GM12892 (cell line): ENCODE measurements at regions not wholly inside any gene's neighbourhood (a gene's known extent, or its start where the extent isn't known, plus 50 kb on each side); places are given as distances from the start of the nearest gene placed in this dataset.

ENCODE experiments used
- DNase-seq: peaks from one replicate; pipeline ENCODE4 v3.0.0; 2011; ENCODE audit not compliant: insufficient read length
- FAIRE-seq: peaks from 2 replicates; lab custom pipeline; 2011; peaks lifted over from hg19 to GRCh38; lab: Jason Lieb, UNC
- POLR2A ChIP-seq: IDR thresholded peaks from 2 replicates; pipeline ENCODE4 v1.6.1; 2011; ENCODE audit warnings: low read depth, low read length, control low read depth
- POLR2AphosphoS5 ChIP-seq: IDR thresholded peaks from 2 replicates; pipeline ENCODE4 v1.6.1; 2011; ENCODE audit warnings: low read depth, low read length, control low read depth
- TAF1 ChIP-seq: IDR thresholded peaks from 2 replicates; pipeline ENCODE4 v1.6.1; 2011; ENCODE audit warnings: low read depth, mild to moderate bottlenecking, control low read depth, low read length, borderline replicate concordance

DNA sequence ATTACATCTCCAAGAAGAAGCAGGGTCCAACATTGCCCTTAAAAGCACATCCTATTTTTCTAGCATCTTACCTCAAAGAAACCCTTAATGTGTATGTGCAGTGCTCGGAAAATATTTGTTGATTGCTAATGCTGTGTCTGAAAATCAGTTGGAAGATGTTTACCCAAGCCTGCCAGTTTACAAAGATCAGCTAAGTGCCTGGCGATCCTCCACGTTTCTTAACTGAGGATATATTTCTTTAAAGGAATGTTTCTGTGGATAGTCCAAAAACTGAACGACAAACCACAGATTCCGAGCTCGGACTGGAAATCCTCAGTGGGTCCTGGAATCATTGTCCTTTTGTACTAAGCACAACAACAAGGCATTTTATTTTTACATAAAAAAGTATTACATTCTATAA, 595.7 kb upstream of the ARID1B start:
- TF ChIP-seq TAF1 (no peak), POLR2A (no peak), POLR2AphosphoS5 (no peak)
- DNase-seq = no peak
- no peak for FAIRE-seq

DNA sequence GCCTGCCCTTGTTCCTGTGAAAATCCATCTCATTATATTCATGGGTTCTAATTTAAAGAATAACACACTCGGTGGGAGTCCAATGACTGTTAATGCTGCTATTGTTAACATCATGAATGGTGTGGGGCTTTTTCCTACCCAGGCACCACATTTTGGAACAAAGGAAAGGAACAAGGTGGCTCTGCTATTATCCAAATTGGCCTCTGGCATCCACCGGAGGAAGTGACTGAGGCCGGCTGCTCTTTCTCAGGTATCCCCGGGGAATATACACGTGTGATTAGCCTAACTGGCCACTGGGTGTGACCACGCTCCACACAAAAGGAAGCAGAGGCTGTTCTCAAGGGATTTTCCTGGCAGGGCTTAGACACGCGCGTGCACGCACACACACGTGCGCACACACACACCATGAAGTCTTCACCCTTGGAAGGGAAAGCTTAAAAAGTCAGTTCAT, 601.2 kb upstream of the ARID1B start:
- DNase-seq (no peak), FAIRE-seq (no peak)
- no peak for TF ChIP-seq POLR2AphosphoS5
- TF ChIP-seq POLR2A = no peak
- TF ChIP-seq TAF1 = no peak

DNA sequence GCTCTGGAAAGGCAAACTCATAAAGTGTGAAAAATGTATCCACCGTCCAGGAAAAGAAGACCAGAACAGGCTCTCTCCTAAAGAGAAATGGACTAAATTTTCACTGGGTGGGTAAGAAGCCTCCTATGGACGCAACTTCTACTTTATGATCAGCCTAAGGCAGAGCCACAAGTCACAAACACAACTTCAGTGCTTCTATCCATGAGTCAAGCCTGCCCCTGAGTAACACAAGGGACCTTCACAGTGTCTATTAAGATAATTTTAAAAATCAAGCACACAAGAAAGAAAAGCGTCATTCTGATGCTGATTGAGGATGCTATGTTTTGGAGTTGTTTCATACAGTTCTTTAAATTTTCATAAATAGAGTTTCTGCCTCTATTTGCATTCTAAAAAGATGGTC, 601.7 kb upstream of the ARID1B start:
- DNase-seq (no peak), FAIRE-seq (no peak)
- no peak for TF ChIP-seq POLR2A
- TF ChIP-seq TAF1 = no peak
- no peak for TF ChIP-seq POLR2AphosphoS5

DNA sequence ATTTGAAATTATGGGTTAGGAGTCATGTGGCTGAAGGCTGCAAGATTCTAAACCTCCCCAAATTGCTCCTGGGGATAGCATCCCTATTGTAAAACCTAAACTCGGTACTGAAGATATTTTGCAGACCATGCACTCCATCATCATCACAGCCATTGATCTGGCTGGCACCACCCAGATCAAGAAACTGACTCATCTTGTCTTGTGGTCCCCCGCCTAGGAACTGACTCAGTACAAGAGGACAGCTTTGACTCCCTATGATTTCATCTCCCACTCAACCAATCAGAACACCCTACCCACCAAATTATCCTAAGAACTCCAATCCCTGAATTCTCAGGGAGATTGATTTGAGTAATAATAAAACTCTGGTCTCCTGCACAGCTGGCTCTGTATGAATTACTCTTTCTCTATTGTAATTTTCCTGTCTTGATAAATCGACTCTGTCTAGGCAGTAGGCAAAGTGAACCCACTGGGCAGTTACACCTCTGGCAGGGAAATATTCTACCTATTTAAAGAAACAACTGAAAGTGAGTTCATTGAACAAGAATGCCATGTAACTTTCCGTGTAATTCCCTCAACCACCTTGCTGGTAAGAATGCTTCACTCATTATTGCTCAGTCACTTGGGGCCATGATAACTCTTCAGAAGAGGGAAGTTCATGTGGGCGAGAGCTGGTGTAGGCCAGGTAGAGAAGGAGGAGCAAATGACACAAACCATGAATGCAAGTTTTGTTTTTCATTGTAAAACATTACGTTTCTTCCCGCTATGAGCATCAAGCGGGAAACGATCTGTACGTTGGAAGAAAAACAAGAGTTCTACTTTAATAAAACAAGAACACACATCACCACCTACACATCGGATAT, 602.9 kb upstream of the ARID1B start:
- no peak for DNase-seq
- TF ChIP-seq POLR2AphosphoS5 (no peak), POLR2A (no peak), TAF1 (no peak)
- FAIRE-seq = no peak

DNA sequence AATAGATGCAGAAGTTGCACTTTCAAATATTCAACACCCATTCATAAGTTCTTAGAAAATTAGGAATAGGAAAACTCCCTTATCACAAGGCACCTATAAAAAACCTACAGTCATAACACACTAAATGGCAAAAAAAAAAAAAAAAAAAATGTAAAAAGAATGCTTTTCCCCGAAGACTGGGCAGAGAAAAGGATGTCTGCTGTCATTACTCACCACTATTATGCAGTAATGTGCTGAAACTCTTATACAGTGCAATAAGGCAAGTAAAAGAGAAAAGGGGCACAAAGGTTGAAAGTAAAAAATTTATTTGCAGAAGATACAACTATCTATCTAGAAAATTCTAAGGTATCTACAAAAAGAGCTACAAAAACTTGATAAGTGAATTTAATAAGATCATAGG, 607.8 kb upstream of the ARID1B start:
- FAIRE-seq (no peak), DNase-seq (no peak)
- TF ChIP-seq TAF1 (no peak), POLR2AphosphoS5 (no peak)

DNA sequence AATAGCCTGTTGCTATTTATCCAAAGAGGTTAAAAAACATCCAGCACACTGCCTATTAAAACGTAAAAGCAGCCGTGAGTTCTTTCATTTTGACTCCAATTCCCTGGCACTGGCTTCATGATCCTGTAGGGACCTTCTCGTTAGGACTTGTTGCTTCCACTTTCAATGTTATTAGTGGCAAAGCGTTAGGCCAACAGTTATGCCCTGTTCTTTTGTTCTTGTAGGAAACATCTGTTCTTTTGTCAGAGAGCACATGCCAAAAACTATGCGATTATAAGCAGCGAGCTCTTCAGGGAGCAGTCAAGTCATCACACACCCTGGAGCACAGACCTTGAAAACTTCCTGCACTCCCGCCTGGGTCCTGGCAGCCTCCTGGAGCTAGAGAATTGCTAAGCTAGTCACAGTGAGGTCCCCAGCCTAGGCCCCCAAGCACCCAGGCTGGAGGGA, 609.5 kb upstream of the ARID1B start:
- no peak for FAIRE-seq
- TF ChIP-seq POLR2AphosphoS5 (no peak), TAF1 (no peak), POLR2A (no peak)
- DNase-seq = no peak

DNA sequence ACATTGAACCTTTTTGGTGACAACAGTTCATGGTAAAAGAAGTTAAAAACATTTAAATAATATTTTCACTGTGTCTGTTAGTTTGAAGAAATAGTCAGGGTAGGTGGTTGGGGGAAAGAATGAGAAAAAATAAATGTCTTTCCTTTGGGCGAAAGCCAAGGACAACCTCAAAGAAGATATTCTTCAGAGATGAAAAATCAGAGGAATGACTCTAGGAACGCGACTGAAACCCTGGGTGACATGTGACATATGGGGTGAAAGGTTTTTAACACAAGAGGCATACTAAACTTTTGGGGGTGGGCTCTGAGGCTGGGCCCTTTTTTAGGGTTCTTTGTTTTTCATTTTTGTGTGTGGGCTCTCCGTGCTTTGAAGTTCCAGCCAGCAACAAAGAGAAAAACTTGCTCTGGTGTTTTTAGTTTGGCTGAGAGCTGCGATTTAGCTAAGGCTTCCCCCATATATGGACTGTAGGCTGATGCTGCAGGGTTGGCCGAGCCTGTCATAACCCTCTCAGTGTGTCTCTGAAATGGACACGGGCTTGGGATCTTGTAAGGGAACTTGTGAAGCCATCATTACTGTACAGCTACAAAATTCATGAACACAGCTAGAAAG, 610.1 kb upstream of the ARID1B start:
- no peak for DNase-seq
- TF ChIP-seq POLR2AphosphoS5 (no peak), POLR2A (no peak), TAF1 (no peak)
- FAIRE-seq = no peak

DNA sequence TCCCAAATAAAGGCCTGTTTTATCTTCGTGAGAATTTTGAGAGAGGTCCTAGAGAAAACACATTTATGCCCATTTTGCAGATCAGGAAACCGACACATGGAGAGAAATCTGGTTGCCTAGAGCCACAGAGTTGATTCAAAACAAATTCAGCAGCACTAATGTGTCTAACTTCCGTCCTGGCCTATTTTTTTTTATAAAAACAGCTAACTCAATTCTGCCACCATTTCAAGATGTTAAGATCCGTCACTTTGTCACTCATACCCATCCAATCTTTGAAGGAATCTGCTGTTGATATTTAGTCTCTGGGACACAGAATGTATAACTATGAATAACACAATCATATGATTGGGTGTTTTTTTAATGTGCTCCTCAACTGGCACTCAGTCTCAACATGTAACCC, 611.1 kb upstream of the ARID1B start:
- DNase-seq (no peak), FAIRE-seq (no peak)
- TF ChIP-seq TAF1 (no peak), POLR2AphosphoS5 (no peak), POLR2A (no peak)

DNA sequence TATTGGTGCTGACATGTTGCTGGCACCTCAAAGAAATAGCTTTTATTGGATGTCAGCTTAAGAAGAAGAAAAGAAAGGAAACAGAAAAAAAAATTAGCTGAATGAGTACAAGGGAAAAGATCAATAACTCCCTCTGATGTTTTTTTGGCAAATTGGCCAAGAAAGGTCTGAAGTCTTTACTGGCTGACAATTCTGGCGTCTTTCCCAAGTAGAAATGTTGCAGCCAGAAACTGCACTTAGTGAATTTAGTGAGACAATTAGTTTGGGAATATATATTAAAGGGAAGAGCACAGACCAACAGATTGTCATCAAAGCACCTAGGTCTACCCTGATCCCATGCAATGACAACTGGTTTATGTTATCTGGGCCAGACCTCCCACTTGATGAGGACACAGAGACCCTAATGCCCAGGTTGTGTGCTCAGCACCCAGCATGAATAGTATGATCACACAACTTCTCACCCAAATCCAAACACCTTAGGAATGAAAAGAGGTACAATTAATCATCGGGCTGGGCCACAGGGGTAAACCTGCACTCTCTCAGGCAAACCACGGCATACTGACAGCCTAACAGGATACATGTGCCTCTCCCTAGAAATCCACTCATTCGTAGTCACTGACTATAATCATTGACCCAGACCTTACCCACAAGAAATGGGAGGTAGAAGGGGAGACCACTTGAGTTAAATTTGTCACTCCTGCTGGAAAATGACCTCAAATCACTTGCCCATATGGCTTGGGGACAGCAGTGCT, 612.3 kb upstream of the ARID1B start:
- TF ChIP-seq TAF1 (no peak), POLR2AphosphoS5 (no peak), POLR2A (no peak)
- no peak for DNase-seq
- no peak for FAIRE-seq

DNA sequence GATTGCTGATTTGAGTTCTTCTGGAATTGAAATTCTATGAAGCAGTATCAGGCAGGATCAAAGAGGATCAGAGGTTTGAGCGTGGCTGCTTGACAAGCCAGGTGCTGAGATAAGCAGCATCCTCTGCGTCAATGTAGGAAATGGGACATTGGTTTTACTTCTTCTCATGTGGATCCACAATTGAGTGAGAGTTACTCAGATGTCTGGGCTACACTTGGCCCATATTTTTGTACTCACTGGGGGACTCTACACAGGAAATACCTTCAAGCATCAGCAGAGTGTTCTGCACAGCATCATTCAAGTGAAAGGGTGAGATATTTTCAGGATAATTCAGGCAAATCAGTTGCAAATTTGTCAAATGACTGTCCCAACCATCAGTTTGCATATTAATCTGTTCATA, 613.9 kb upstream of the ARID1B start:
- TF ChIP-seq POLR2A = no peak
- TF ChIP-seq POLR2AphosphoS5 = no peak
- no peak for TF ChIP-seq TAF1
- FAIRE-seq = no peak

DNA sequence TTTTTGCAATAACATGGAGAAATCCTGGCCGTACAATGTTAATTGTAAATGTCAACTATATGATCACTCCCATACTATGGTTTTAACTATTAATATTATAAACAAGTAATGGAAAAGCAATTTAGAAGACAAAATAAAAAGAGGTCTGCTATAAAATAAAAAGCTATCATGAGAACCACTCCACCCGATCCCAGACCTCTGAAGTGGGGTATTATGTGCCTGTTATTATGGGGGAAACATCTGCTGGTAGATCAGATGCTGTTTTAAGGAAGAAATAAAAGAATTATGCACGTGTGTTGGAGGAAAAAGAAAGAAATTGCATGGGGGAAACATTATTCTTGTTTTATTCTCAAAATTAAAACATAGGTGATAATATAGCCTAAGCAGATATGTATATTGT, 615.7 kb upstream of the ARID1B start:
- DNase-seq (no peak), FAIRE-seq (no peak)
- TF ChIP-seq TAF1 (no peak), POLR2AphosphoS5 (no peak), POLR2A (no peak)

More for the DNA sequence above, 613.9 kb upstream of the ARID1B start:
- DNase-seq = no peak

DNA sequence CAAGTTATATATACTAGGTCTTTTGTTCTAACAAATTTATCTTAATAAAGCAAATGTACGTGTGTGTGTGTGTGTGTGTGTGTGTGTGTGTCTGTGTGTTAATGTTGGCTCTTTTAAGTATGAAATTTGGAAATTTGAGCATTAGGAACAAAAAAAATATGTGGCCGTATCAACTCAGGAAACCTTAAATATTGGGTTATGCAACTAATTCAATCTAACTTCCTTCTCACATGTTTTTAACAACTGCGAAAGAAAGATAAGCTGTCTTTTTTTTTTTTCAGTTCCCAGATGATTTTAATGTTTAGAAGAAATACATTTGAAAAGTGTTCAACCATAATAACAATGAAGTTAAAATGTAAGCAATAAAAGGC, 616.4 kb upstream of the ARID1B start:
- DNase-seq (no peak), FAIRE-seq (no peak)
- no peak for TF ChIP-seq TAF1
- no peak for TF ChIP-seq POLR2A
- TF ChIP-seq POLR2AphosphoS5 = no peak
